ENCODE measurements at regions not wholly inside any gene's neighbourhood (a gene's known extent, or its start where the extent isn't known, plus 50 kb on each side); places are given as distances from the start of the nearest gene placed in this dataset.
A peak's percentile ranks its signal among the peaks of the same experiment; 100 is the strongest.

- no peak overlapping the region for H3K4me3 Mint-ChIP-seq
- peaks cover 4% of the 10 kb centered on the region; the same call in 1 of the 2 replicates for H3K27me3 Mint-ChIP-seq (ENCODE audit: low read depth)
- H3K4me1 Mint-ChIP-seq, result no peaks in the 10 kb centered on the region
- H3K36me3 Mint-ChIP-seq, result peaks cover 11% of the 10 kb centered on the region
- POLR2A ChIA-PET, result no interaction called here
- DNase-seq (ENCODE audit: low spot score) (no peak), ATAC-seq (no peak)
- H3K27ac Mint-ChIP-seq, result no peak overlapping the region
- TF ChIP-seq JAZF1 (CRISPR knock-in tag; IDR thresholded peaks at IDR 0.05) (no peak), PRDM15 (CRISPR knock-in tag; IDR thresholded peaks at IDR 0.05) (no peak), ZNF121 (CRISPR knock-in tag; IDR thresholded peaks at IDR 0.05) (0 out of 2 replicates have a peak, but pooled peaks have one; percentile 22), HMGA2 (CRISPR knock-in tag; IDR thresholded peaks at IDR 0.05) (no peak), RORB (CRISPR knock-in tag; IDR thresholded peaks at IDR 0.05) (no peak), USF1 (CRISPR knock-in tag; IDR thresholded peaks at IDR 0.05) (no peak), KAT7 (CRISPR knock-in tag; IDR thresholded peaks at IDR 0.05; ENCODE audit: borderline replicate concordance) (no peak), CTCF (IDR thresholded peaks at IDR 0.05) (no peak), NFE2L1 (CRISPR knock-in tag; IDR thresholded peaks at IDR 0.05) (peak; percentile 56; the same call in 1 of the 2 replicates), CBFB (CRISPR knock-in tag; IDR thresholded peaks at IDR 0.05; ENCODE audit: low read depth) (0 out of 2 replicates have a peak, but pooled peaks have one; percentile 28), TCF7 (CRISPR knock-in tag; IDR thresholded peaks at IDR 0.05; ENCODE audit: low read depth) (peak; percentile 85; the same call in 1 of the 2 replicates), USF2 (CRISPR knock-in tag; IDR thresholded peaks at IDR 0.05) (no peak), ZNF423 (CRISPR knock-in tag; IDR thresholded peaks at IDR 0.05) (no peak), FOXP1 (CRISPR knock-in tag; IDR thresholded peaks at IDR 0.05; ENCODE audit: borderline replicate concordance) (peak; percentile 70)
- H3K9me3 Mint-ChIP-seq, result peaks cover 23% of the 10 kb centered on the region
- CTCF ChIA-PET, result no interaction called here
Measured at GRCh38 chr6:168383062-168383854, 57.7 kb upstream of the SMOC2 start.

GRCh38 chr6:168384045-168385036 lies 56.6 kb upstream of the SMOC2 start:
- ATAC-seq (no peak), DNase-seq (ENCODE audit: low spot score) (no peak)
- peaks cover 9% of the 10 kb centered on the region for H3K36me3 Mint-ChIP-seq
- H3K27me3 Mint-ChIP-seq (ENCODE audit: low read depth), result peaks cover 4% of the 10 kb centered on the region; the same call in 1 of the 2 replicates
- ChIA-PET POLR2A (no interaction called here), CTCF (no interaction called here)
- TF ChIP-seq MLX (CRISPR knock-in tag; IDR thresholded peaks at IDR 0.05), result no peak
- H3K9me3 Mint-ChIP-seq, result peaks cover 22% of the 10 kb centered on the region
- H3K27ac Mint-ChIP-seq, result no peak overlapping the region
- H3K4me3 Mint-ChIP-seq, result no peak overlapping the region
- H3K4me1 Mint-ChIP-seq, result peaks cover 1% of the 10 kb centered on the region; the same call in 1 of the 2 replicates
